AG04450 (cell line): ENCODE measurements at regions not wholly inside any gene's neighbourhood (a gene's known extent, or its start where the extent isn't known, plus 50 kb on each side); places are given as distances from the start of the nearest gene placed in this dataset.

Experiments used
- CTCF ChIA-PET: fragments of 300-600, 350-600 bp; formaldehyde crosslinking; extraction: SDS; loops from one replicate; lab custom pipeline; 2022; ENCODE audit warnings: antibody characterized with exemption, inconsistent platforms; lab: Charles Lee
- POLR2A ChIA-PET: fragments of 350-600 bp; formaldehyde crosslinking; extraction: SDS; loops from one replicate; lab custom pipeline; 2021; ENCODE audit warnings: antibody characterized with exemption, inconsistent platforms; lab: Yijun Ruan, JAX
- DNase-seq: peaks from one replicate; pipeline ENCODE4 v3.0.0-alpha.2; 2011; ENCODE audit warnings: low read depth, low spot score
- H3K27ac ChIP-seq: one replicate; pipeline ENCODE4 v1.5.1; 2012; ENCODE audit warnings: low read depth, low read length, control low read depth
- H3K27me3 ChIP-seq: one replicate; pipeline ENCODE4 v1.6.0; 2012; ENCODE audit warnings: low read length; ENCODE audit not compliant: control insufficient read depth, insufficient read depth
- H3K4me3 ChIP-seq: 2 replicates; pipeline ENCODE4 v1.5.1; 2011; ENCODE audit warnings: mild to moderate bottlenecking, low read depth, low read length, control low read depth
- H3K9me3 ChIP-seq: 2 replicates; pipeline ENCODE4 v1.5.1; 2012; ENCODE audit warnings: low read length; ENCODE audit not compliant: control insufficient read depth, insufficient read depth
- CTCF ChIP-seq: IDR thresholded peaks from 2 replicates; pipeline ENCODE4 v1.5.1; 2011; ENCODE audit warnings: low read depth, low read length, control low read depth, inconsistent platforms

- H3K27ac ChIP-seq: no peak overlapping the region
- POLR2A ChIA-PET: no interaction called here
Measured at GRCh38 chr2:67524213-67524612, 127.1 kb downstream of the ETAA1 start.

GRCh38 chr2:67524777-67525176, 127.6 kb downstream of the ETAA1 start:
- no peaks in the 10 kb centered on the region for H3K27me3 ChIP-seq
- H3K4me3 ChIP-seq: no peak overlapping the region
- no peak for DNase-seq
- no peak for TF ChIP-seq CTCF
- no peak overlapping the region for H3K27ac ChIP-seq
- POLR2A ChIA-PET: no interaction called here
- H3K9me3 ChIP-seq: no peaks in the 10 kb centered on the region
- CTCF ChIA-PET: no interaction called here

More at GRCh38 chr2:67524213-67524612, 127.1 kb downstream of the ETAA1 start:
- no peaks in the 10 kb centered on the region for H3K9me3 ChIP-seq
- TF ChIP-seq CTCF: no peak
- CTCF ChIA-PET: no interaction called here
- DNase-seq: no peak
- H3K27me3 ChIP-seq: no peaks in the 10 kb centered on the region
- no peak overlapping the region for H3K4me3 ChIP-seq

- ChIA-PET POLR2A (no interaction called here), CTCF (no interaction called here)
- no peak for TF ChIP-seq CTCF
Measured at GRCh38 chr2:67526283-67526682, 129.2 kb downstream of the ETAA1 start.

GRCh38 chr2:67528320-67528719, 131.2 kb downstream of the ETAA1 start:
- TF ChIP-seq CTCF: no peak
- Histone ChIP-seq H3K9me3 (no peaks in the 10 kb centered on the region), H3K4me3 (no peak overlapping the region), H3K27me3 (no peaks in the 10 kb centered on the region), H3K27ac (no peak overlapping the region)
- ChIA-PET CTCF (no interaction called here), POLR2A (no interaction called here)
- no peak for DNase-seq

More at GRCh38 chr2:67526283-67526682, 129.2 kb downstream of the ETAA1 start:
- H3K9me3 ChIP-seq: no peaks in the 10 kb centered on the region
- H3K27ac ChIP-seq: no peak overlapping the region
- H3K27me3 ChIP-seq: no peaks in the 10 kb centered on the region
- no peak overlapping the region for H3K4me3 ChIP-seq
- DNase-seq: peak; percentile 46

- ChIA-PET POLR2A (no interaction called here), CTCF (no interaction called here)
- no peak overlapping the region for H3K27ac ChIP-seq
- TF ChIP-seq CTCF: no peak
- H3K4me3 ChIP-seq: no peak overlapping the region
- H3K27me3 ChIP-seq: no peaks in the 10 kb centered on the region
- no peak for DNase-seq
- H3K9me3 ChIP-seq: no peaks in the 10 kb centered on the region
Measured at GRCh38 chr2:67532387-67532786, 135.3 kb downstream of the ETAA1 start.
